ENCODE measurements at regions not wholly inside any gene's neighbourhood (a gene's known extent, or its start where the extent isn't known, plus 50 kb on each side); places are given as distances from the start of the nearest gene placed in this dataset.

GRCh38 chr4:84366161-84366560 is 132.9 kb downstream of the NKX6-1 start:
- no peaks in the 10 kb centered on the region for H4K20me1 ChIP-seq (ENCODE audit: insufficient read depth)
- no peak overlapping the region for H3K4me3 ChIP-seq
- peak; percentile 2 for DNase-seq

GRCh38 chr4:84362896-84363655 is 136.0 kb downstream of the NKX6-1 start:
- in situ Hi-C loops (cut with MboI) = no loop called here
- Histone ChIP-seq H3K4me3 (no peak overlapping the region), H3K9me2 (ENCODE audit: insufficient read depth) (no peaks in the 10 kb centered on the region), H3K79me2 (ENCODE audit: insufficient read depth) (no peaks in the 10 kb centered on the region), H3K27ac (no peak overlapping the region), H3K36me3 (ENCODE audit: low read depth) (no peaks in the 10 kb centered on the region), H4K20me1 (ENCODE audit: insufficient read depth) (no peaks in the 10 kb centered on the region), H3K9ac (no peak overlapping the region), H3K4me1 (ENCODE audit: insufficient read depth) (no peaks in the 10 kb centered on the region), H3F3A (ENCODE audit: insufficient read depth) (no peaks in the 10 kb centered on the region), H3K4me2 (ENCODE audit: unreplicated experiment) (no peak overlapping the region), H3K27me3 (replicated peaks; ENCODE audit: insufficient read depth) (no peaks in the 10 kb centered on the region), H2AFZ (no peak overlapping the region), H3K9me3 (ENCODE audit: low read depth) (no peaks in the 10 kb centered on the region)
- WGBS, 2 experiments (ENCODE audit: low coverage in 1 of 2, low lambda C conversion rate in 2 of 2, missing lambda C conversion rate in 2 of 2) = 23 to 26% methylated on average over 10 of the region's 10 CpGs
- no peak for TF ChIP-seq EZH2 (IDR thresholded peaks at IDR 0.05; ENCODE audit: insufficient read depth, poor library complexity, severe bottlenecking)
- no peak for TF ChIP-seq EZH2phosphoT487 (IDR thresholded peaks at IDR 0.05; ENCODE audit: insufficient read depth, low read depth)
- DNase-seq = no peak

More at GRCh38 chr4:84366161-84366560, 132.9 kb downstream of the NKX6-1 start:
- H3K4me1 ChIP-seq (ENCODE audit: insufficient read depth) = no peaks in the 10 kb centered on the region
- no peak for TF ChIP-seq EZH2phosphoT487 (IDR thresholded peaks at IDR 0.05; ENCODE audit: insufficient read depth, low read depth)
- no peak for TF ChIP-seq EZH2 (IDR thresholded peaks at IDR 0.05; ENCODE audit: insufficient read depth, poor library complexity, severe bottlenecking)
- no peak overlapping the region for H2AFZ ChIP-seq
- H3K9me2 ChIP-seq (ENCODE audit: insufficient read depth) = no peaks in the 10 kb centered on the region
- H3K9ac ChIP-seq = no peak overlapping the region
- no peak overlapping the region for H3K4me2 ChIP-seq (ENCODE audit: unreplicated experiment)
- no peaks in the 10 kb centered on the region for H3K27me3 ChIP-seq (replicated peaks; ENCODE audit: insufficient read depth)
- 7 to 13% methylated on average over 3 of the region's 3 CpGs for WGBS, 2 experiments (ENCODE audit: low coverage in 1 of 2, low lambda C conversion rate in 2 of 2, missing lambda C conversion rate in 2 of 2)
- no peaks in the 10 kb centered on the region for H3K79me2 ChIP-seq (ENCODE audit: insufficient read depth)
- H3K27ac ChIP-seq = no peak overlapping the region
- H3F3A ChIP-seq (ENCODE audit: insufficient read depth) = no peaks in the 10 kb centered on the region
- no peaks in the 10 kb centered on the region for H3K9me3 ChIP-seq (ENCODE audit: low read depth)
- in situ Hi-C loops (cut with MboI) = no loop called here
- H3K36me3 ChIP-seq (ENCODE audit: low read depth) = no peaks in the 10 kb centered on the region

GRCh38 chr4:84342161-84342560 is 156.9 kb downstream of the NKX6-1 start:
- in situ Hi-C loops (cut with MboI) = no loop called here
- 0 to 17% methylated on average over 3 of the region's 3 CpGs for whole genome bisulfite sequencing, 2 experiments (ENCODE audit: low coverage in 1 of 2, low lambda C conversion rate in 2 of 2, missing lambda C conversion rate in 2 of 2)
- TF ChIP-seq EZH2 (IDR thresholded peaks at IDR 0.05; ENCODE audit: insufficient read depth, poor library complexity, severe bottlenecking) (no peak), EZH2phosphoT487 (IDR thresholded peaks at IDR 0.05; ENCODE audit: insufficient read depth, low read depth) (no peak)

GRCh38 chr4:84341559-84341958 is 157.5 kb downstream of the NKX6-1 start:
- Histone ChIP-seq H3F3A (ENCODE audit: insufficient read depth) (no peaks in the 10 kb centered on the region), H3K27ac (no peak overlapping the region), H3K27me3 (replicated peaks; ENCODE audit: insufficient read depth) (no peaks in the 10 kb centered on the region), H4K20me1 (ENCODE audit: insufficient read depth) (no peaks in the 10 kb centered on the region), H3K36me3 (ENCODE audit: low read depth) (no peaks in the 10 kb centered on the region), H3K4me3 (no peak overlapping the region), H3K9me3 (ENCODE audit: low read depth) (no peaks in the 10 kb centered on the region), H3K4me2 (ENCODE audit: unreplicated experiment) (no peak overlapping the region), H3K9me2 (ENCODE audit: insufficient read depth) (no peaks in the 10 kb centered on the region), H3K4me1 (ENCODE audit: insufficient read depth) (no peaks in the 10 kb centered on the region), H2AFZ (no peak overlapping the region), H3K9ac (no peak overlapping the region), H3K79me2 (ENCODE audit: insufficient read depth) (no peaks in the 10 kb centered on the region)
- no peak for DNase-seq
- TF ChIP-seq EZH2phosphoT487 (IDR thresholded peaks at IDR 0.05; ENCODE audit: insufficient read depth, low read depth) (no peak), EZH2 (IDR thresholded peaks at IDR 0.05; ENCODE audit: insufficient read depth, poor library complexity, severe bottlenecking) (no peak)
- in situ Hi-C loops (cut with MboI) = no loop called here

More at GRCh38 chr4:84342161-84342560, 156.9 kb downstream of the NKX6-1 start:
- Histone ChIP-seq H4K20me1 (ENCODE audit: insufficient read depth) (no peaks in the 10 kb centered on the region), H2AFZ (no peak overlapping the region), H3K36me3 (ENCODE audit: low read depth) (no peaks in the 10 kb centered on the region), H3K79me2 (ENCODE audit: insufficient read depth) (no peaks in the 10 kb centered on the region), H3K27ac (no peak overlapping the region), H3K9me2 (ENCODE audit: insufficient read depth) (no peaks in the 10 kb centered on the region), H3F3A (ENCODE audit: insufficient read depth) (no peaks in the 10 kb centered on the region), H3K4me2 (ENCODE audit: unreplicated experiment) (no peak overlapping the region), H3K9ac (no peak overlapping the region), H3K27me3 (replicated peaks; ENCODE audit: insufficient read depth) (no peaks in the 10 kb centered on the region), H3K4me1 (ENCODE audit: insufficient read depth) (no peaks in the 10 kb centered on the region), H3K4me3 (no peak overlapping the region), H3K9me3 (ENCODE audit: low read depth) (no peaks in the 10 kb centered on the region)
- no peak for DNase-seq
